ENCODE measurements at regions not wholly inside any gene's neighbourhood (a gene's known extent, or its start where the extent isn't known, plus 50 kb on each side); places are given as distances from the start of the nearest gene placed in this dataset.

DNA sequence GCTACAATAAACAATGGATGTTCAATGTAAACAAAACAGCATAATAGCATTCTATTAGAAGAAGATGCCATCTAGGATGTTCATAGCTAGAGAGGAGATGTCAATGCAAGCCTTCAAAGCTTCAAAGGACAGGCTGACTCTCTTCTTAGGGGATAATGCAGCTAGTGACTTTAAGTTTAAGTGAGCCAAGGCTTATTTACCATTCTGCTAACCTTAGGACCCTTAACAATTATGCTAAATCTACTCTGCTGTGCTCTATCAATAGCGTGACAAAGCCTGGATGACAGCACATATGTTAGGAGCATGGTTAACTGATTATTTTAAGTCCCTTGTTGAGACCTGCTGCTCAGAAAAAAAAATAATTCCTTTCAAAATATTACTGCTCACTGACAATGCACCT is 106.0 kb upstream of the SSTR1 start:
- Histone ChIP-seq H3K36me3 (ENCODE audit: control insufficient read depth, insufficient read depth, low read length) (no peaks in the 10 kb centered on the region), H3K4me3 (ENCODE audit: low read depth, low read length) (no peak overlapping the region), H3K27me3 (ENCODE audit: control insufficient read depth, insufficient read depth, low read length) (no peaks in the 10 kb centered on the region)
- TF ChIP-seq, protein P1, sequence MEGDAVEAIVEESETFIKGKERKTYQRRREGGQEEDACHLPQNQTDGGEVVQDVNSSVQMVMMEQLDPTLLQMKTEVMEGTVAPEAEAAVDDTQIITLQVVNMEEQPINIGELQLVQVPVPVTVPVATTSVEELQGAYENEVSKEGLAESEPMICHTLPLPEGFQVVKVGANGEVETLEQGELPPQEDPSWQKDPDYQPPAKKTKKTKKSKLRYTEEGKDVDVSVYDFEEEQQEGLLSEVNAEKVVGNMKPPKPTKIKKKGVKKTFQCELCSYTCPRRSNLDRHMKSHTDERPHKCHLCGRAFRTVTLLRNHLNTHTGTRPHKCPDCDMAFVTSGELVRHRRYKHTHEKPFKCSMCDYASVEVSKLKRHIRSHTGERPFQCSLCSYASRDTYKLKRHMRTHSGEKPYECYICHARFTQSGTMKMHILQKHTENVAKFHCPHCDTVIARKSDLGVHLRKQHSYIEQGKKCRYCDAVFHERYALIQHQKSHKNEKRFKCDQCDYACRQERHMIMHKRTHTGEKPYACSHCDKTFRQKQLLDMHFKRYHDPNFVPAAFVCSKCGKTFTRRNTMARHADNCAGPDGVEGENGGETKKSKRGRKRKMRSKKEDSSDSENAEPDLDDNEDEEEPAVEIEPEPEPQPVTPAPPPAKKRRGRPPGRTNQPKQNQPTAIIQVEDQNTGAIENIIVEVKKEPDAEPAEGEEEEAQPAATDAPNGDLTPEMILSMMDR (IDR thresholded peaks at IDR 0.05; ENCODE audit: insufficient read depth, low read length, poor library complexity, severe bottlenecking): no peak
- DNase-seq (ENCODE audit: low read depth): no peak

DNA sequence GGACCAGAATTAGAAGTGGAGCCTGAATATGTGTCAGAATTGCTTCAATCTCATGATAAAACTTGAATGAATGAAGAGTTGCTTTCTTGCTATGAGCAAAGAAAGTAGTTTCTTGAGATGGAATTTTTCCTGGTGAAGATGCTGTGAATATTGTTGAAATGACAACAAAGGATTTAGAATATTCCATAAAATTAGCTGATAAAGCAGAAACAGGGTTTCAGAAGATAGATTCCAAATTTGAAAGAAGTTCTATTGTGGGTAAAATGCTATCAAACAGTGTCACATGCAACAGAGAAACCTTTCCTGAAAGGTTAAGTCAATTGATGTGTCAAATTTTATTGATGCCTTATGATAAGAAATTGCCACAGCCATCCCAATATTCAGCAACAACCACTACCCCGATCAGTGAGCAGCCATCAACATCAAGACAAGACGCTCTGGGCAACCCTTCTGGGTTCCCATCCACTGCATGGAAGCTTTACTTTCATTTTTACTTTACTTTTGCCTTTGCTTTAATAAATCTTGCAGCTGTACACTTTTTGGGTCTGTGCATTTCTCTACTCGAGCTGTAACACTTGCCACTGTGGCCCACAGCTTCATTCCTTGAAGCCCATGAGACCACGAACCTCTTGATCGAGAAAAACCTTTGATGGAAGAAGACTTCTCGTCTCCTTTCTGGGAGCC is 104.0 kb upstream of the SSTR1 start:
- TF ChIP-seq, protein P1 (IDR thresholded peaks at IDR 0.05; ENCODE audit: insufficient read depth, low read length, poor library complexity, severe bottlenecking): no peak
- no peaks in the 10 kb centered on the region for H3K27me3 ChIP-seq (ENCODE audit: control insufficient read depth, insufficient read depth, low read length)
- no peaks in the 10 kb centered on the region for H3K36me3 ChIP-seq (ENCODE audit: control insufficient read depth, insufficient read depth, low read length)
- no peak for DNase-seq (ENCODE audit: low read depth)
- H3K4me3 ChIP-seq (ENCODE audit: low read depth, low read length): no peak overlapping the region

DNA sequence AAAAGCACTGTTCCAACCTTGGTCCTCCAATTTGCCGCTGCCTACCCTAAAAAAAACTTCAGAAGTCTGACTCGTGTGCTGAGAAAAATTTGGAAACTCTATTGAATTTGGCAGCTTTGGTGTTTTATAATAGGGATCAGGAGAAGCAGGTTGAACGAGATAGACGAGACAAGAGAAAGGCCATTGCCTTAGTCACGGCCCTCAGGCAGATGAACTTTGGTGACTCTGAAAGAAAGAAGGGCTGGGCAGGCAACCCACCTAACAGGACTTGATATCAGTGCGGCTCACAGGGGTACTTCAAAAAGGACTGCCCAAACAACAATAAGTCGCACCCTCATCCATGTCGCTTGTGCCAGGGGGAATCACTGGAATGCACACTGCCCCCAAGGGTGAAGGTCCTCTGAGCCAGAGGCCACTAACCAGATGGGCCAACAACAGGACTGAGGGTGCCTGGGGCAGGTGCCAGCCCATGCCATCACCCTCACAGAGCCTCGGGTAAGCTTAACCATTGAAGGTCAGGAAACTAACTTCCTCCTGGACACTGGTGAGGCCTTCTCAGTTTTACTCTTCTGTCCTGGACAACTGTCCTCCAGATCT is 102.5 kb upstream of the SSTR1 start:
- H3K27me3 ChIP-seq (ENCODE audit: control insufficient read depth, insufficient read depth, low read length): no peaks in the 10 kb centered on the region
- no peak overlapping the region for H3K4me3 ChIP-seq (ENCODE audit: low read depth, low read length)
- TF ChIP-seq, protein P1 (IDR thresholded peaks at IDR 0.05; ENCODE audit: insufficient read depth, low read length, poor library complexity, severe bottlenecking): no peak
- DNase-seq (ENCODE audit: low read depth): no peak
- H3K36me3 ChIP-seq (ENCODE audit: control insufficient read depth, insufficient read depth, low read length): no peaks in the 10 kb centered on the region

DNA sequence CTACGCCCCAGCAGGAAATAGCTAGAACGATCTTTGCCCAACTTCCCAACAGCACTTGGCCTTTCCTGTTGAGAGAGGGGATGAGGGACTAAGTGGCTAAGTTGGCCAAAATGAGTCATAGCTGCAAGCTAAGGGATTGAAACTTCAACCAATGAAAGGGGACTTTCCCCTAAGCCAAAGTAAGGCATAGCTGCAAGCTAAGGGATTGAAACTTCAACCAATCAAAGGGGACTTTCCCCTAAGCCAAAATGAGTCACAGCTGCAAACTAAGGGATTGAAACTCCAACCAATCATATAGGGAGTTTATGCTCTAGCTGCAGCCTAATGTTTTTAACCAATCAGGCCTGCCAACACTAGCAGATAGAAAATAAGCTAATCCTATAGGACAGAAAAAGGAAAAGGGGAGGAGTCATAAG is 100.5 kb upstream of the SSTR1 start:
- Histone ChIP-seq H3K36me3 (ENCODE audit: control insufficient read depth, insufficient read depth, low read length) (no peaks in the 10 kb centered on the region), H3K4me3 (ENCODE audit: low read depth, low read length) (no peak overlapping the region), H3K27me3 (ENCODE audit: control insufficient read depth, insufficient read depth, low read length) (no peaks in the 10 kb centered on the region)
- TF ChIP-seq, protein P1 (IDR thresholded peaks at IDR 0.05; ENCODE audit: insufficient read depth, low read length, poor library complexity, severe bottlenecking): no peak
- DNase-seq (ENCODE audit: low read depth): no peak

DNA sequence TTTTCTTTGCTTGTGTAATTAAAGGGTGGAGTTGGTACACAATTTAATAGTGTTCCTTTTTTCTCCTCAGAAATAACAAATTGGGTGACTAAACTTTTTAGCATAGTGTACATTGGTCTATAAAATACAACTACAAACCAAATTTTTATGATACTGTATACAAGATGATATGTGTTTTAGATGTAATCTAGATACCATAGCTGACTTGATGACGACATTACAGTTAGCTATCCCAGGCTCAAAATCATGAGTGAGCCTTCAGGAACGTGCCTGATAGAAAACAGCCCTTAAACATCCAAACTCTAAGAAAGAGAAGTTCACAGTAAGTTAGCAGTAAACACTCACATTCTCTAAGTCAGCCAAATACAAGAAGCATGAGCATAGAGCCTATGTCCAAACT is 99.0 kb upstream of the SSTR1 start:
- TF ChIP-seq, protein P1 (IDR thresholded peaks at IDR 0.05; ENCODE audit: insufficient read depth, low read length, poor library complexity, severe bottlenecking): no peak
- Histone ChIP-seq H3K36me3 (ENCODE audit: control insufficient read depth, insufficient read depth, low read length) (no peaks in the 10 kb centered on the region), H3K4me3 (ENCODE audit: low read depth, low read length) (no peak overlapping the region), H3K27me3 (ENCODE audit: control insufficient read depth, insufficient read depth, low read length) (no peaks in the 10 kb centered on the region)
- DNase-seq (ENCODE audit: low read depth): no peak

DNA sequence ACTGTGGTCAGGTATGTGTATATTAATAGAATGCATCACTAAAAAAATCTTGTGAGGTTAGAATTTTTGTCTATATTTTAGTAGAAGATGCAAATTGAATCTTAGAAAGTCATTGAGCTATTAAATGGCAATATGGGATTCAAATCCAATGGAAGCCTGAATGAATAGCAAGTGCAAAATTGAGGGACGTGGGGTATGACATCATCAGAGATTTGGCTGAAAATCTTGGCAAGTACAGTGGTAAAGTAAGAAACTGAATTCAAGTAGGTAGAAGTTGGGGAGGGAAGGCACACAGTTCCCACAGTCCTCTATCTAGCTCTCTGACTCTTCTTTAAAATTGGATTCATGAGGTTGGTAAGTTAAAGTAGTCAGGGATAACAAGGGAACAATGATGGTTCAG is 97.4 kb upstream of the SSTR1 start:
- Histone ChIP-seq H3K4me3 (ENCODE audit: low read depth, low read length) (no peak overlapping the region), H3K36me3 (ENCODE audit: control insufficient read depth, insufficient read depth, low read length) (no peaks in the 10 kb centered on the region), H3K27me3 (ENCODE audit: control insufficient read depth, insufficient read depth, low read length) (no peaks in the 10 kb centered on the region)
- TF ChIP-seq, protein P1 (IDR thresholded peaks at IDR 0.05; ENCODE audit: insufficient read depth, low read length, poor library complexity, severe bottlenecking): no peak
- DNase-seq (ENCODE audit: low read depth): no peak

Data from kidney epithelial cell (primary cell).